Body of pancreas (tissue), 4 donors: ENCODE measurements at regions not wholly inside any gene's neighbourhood (a gene's known extent, or its start where the extent isn't known, plus 50 kb on each side); places are given as distances from the start of the nearest gene placed in this dataset.

ENCODE experiments used
- POLR2A ChIP-seq, 3 donors: fragments of 450-650 bp; IDR thresholded peaks; one replicate each; pipeline ENCODE4 v1.6.1; 2016; ENCODE audit warnings: antibody characterized with exemption in 3 of 3, mild to moderate bottlenecking in 2 of 3
- TF ChIP-seq, protein P1 (sequence below), 7 experiments: fragments of 450-650 bp in 4 of 7; fragments of 200-600 bp in 3 of 7; sonication (generic) in 3 of 7; IDR thresholded peaks; one replicate each; pipeline ENCODE4 v1.5.1; 2016 to 2019; ENCODE audit warnings: antibody characterized with exemption in 7 of 7

GRCh38 chrX:95974890-95975289 is 709.8 kb upstream of the DIAPH2 start:
- TF ChIP-seq, protein P1, sequence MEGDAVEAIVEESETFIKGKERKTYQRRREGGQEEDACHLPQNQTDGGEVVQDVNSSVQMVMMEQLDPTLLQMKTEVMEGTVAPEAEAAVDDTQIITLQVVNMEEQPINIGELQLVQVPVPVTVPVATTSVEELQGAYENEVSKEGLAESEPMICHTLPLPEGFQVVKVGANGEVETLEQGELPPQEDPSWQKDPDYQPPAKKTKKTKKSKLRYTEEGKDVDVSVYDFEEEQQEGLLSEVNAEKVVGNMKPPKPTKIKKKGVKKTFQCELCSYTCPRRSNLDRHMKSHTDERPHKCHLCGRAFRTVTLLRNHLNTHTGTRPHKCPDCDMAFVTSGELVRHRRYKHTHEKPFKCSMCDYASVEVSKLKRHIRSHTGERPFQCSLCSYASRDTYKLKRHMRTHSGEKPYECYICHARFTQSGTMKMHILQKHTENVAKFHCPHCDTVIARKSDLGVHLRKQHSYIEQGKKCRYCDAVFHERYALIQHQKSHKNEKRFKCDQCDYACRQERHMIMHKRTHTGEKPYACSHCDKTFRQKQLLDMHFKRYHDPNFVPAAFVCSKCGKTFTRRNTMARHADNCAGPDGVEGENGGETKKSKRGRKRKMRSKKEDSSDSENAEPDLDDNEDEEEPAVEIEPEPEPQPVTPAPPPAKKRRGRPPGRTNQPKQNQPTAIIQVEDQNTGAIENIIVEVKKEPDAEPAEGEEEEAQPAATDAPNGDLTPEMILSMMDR (IDR thresholded peaks at IDR 0.05) = no peak
- TF ChIP-seq POLR2A (IDR thresholded peaks at IDR 0.05) = no peak
